ELR (cell line): ENCODE measurements at regions not wholly inside any gene's neighbourhood (a gene's known extent, or its start where the extent isn't known, plus 50 kb on each side); places are given as distances from the start of the nearest gene placed in this dataset.
"Not testable (repeated sequence)": the region's sequence is repeated elsewhere in the genome, so short reads cannot be mapped to it uniquely, and the experiment has no call there.

ENCODE experiments used
- DNase-seq: peaks from one replicate; pipeline ENCODE4 v3.0.0-alpha.2; 2015; ENCODE audit warnings: low read depth

DNA sequence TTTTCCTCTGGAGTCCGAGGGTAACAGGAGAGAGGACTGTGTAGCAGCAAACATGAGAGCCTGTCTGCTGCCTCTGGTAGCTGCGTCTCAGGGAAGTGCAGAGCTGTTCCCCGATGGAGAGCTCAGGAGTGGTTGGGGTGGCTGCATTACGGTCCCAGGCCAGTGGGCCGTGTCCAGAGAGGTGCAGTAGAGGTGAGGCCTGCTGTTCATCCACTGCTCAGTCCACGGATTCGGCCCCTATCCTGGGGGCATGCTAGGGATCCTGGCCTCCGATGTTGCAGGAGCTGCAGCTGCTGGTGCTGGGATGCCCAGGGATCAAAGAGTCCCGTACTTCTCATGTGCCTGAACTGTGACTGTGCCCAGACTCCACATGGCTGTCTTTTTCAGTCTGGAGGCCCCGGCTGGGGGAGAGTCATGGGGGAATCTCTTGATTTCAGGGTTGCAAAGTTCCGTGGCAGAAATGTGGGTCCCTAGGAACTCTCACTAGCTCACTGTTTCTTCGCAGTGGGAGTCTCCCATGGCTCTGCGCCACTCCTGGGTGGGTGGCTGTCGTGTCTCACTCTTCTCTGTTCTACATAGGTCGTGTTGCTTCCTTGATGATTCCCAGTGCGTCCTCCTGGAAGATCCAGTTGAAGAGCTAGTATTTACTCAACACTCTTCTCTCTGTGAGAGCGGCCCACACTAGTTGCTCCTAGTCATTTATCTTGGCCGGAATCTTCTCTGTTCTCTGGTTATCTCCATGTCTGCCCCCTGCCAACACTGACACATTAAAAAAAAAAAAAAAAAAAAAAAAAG, 109.5 kb upstream of the CENPE start:
- DNase-seq, result no peak

- peak; percentile 2 for DNase-seq
Measured at GRCh38 chr4:103306870-103307375, 108.8 kb upstream of the CENPE start.

- no peak for DNase-seq
Measured at GRCh38 chr4:103305355-103305754, 107.2 kb upstream of the CENPE start.

- no peak for DNase-seq
Measured at GRCh38 chr4:103303011-103303410, 104.9 kb upstream of the CENPE start.

DNA sequence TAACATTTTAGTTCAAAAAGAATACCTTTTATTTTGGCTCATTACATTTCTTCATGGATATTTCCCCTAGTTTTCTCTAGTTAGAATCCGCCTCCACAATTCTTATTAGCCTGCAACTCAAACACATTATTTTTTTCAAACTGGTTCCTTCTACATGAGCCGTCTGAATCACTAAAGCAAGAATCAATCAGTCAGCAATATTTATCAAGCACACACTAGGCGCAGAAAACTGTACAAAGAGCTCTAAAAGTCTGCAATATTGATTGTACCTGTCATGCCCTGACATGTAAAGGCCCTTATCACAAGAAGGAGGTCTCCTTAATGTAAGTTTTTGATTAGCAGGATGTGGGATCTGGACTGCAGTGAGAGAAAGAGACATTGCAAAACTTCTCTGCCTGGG, 94.8 kb upstream of the CENPE start:
- no peak for DNase-seq

DNA sequence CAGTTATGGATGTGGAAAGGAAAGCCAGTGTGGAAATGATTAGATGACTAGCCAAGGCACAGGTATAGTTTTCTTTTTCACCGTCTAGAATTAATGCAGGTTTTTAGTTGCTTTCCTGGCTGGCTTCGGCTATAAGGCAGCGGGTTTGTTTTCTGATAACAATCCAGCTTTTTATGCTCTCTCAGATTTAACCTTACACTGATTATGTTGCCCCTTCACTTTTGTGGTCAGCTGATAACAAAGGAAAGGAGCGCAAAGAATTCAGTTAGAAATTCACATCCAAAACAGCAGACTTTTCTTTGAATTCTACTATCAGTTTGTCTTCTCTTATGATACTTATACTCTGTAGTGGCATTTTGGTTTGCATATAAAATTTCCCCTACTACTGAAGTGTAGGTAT, 94.2 kb upstream of the CENPE start:
- no peak for DNase-seq

DNA sequence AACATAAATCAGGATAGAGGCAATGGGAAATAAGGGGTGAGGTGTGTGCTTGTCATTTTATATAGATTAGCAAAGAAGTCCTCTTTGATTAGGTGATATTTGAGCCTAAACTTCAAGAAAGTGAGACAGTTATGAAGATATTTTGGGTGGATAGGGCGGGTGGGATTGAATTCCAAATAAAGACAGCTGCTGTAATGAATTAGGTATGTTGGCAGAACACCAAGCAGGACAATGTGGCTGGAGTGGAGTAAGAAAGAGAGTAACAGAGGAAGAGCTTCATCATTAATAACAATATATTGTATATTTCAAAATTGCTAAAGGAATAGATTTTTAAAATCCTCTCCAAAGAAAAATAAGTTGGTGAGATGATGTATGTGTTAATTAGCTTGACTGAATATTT, 91.0 kb upstream of the CENPE start:
- DNase-seq, result no peak

- no peak for DNase-seq
Measured at GRCh38 chr4:103272174-103272573, 74.0 kb upstream of the CENPE start.

- DNase-seq, result peak; percentile 3
Measured at GRCh38 chr4:103268746-103269145, 70.6 kb upstream of the CENPE start.

- no peak for DNase-seq
Measured at GRCh38 chr4:103264905-103265304, 66.8 kb upstream of the CENPE start.

DNA sequence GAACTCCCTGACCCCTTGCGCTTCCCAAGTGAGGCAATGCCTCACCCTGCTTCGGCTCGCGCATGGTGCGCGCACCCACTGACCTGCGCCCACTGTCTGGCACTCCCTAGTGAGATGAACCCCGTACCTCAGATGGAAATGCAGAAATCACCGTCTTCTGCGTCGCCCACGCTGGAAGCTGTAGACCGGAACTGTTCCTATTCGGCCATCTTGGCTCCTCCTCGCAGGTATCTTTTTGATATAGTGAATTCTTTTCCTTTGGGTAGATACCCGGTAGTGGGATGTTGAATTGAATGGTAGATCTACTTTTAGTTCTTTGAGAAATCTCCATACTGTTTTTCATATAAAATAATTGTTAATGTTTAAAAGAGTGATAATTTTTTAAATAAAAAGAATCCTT, 57.9 kb upstream of the CENPE start:
- not testable (repeated sequence) for DNase-seq
